Stimulated activated CD4-positive, alpha-beta T cell treated with anti-CD3 and anti-CD28 coated beads, Interleukin-15, amount 100 ng/mL, for 48 hours (primary cell): ENCODE measurements at regions not wholly inside any gene's neighbourhood (a gene's known extent, or its start where the extent isn't known, plus 50 kb on each side); places are given as distances from the start of the nearest gene placed in this dataset.

Experiments used
- DNase-seq, 2 donors: peaks; one replicate each; pipeline ENCODE4 v3.0.0-alpha.2; 2020; ENCODE audit warnings: low read depth in 2 of 2

- no peak for DNase-seq
Observed at GRCh38 chr10:93178226-93178625, 104.5 kb downstream of the CYP26A1 start.

- DNase-seq, result no peak
Observed at GRCh38 chr10:93180482-93180931, 106.8 kb downstream of the CYP26A1 start.

GRCh38 chr10:93181271-93182048 lies 107.8 kb downstream of the CYP26A1 start:
- no peak for DNase-seq

GRCh38 chr10:93182049-93182327 lies 108.3 kb downstream of the CYP26A1 start:
- no peak for DNase-seq

- no peak for DNase-seq
Observed at GRCh38 chr10:93182790-93183189, 109.1 kb downstream of the CYP26A1 start.

GRCh38 chr10:93186653-93187052 lies 113.0 kb downstream of the CYP26A1 start:
- DNase-seq, result no peak

GRCh38 chr10:93189944-93190343 lies 116.3 kb downstream of the CYP26A1 start:
- DNase-seq, result no peak

GRCh38 chr10:93190372-93190771 lies 116.7 kb downstream of the CYP26A1 start:
- DNase-seq, result no peak

- no peak for DNase-seq
Observed at GRCh38 chr10:93193906-93194305, 120.2 kb downstream of the CYP26A1 start.

GRCh38 chr10:93198401-93199131 lies 124.9 kb downstream of the CYP26A1 start:
- DNase-seq, result no peak

GRCh38 chr10:93199191-93199751 lies 125.6 kb downstream of the CYP26A1 start:
- DNase-seq, result no peak

- no peak for DNase-seq
Observed at GRCh38 chr10:93204494-93205485, 131.1 kb downstream of the CYP26A1 start.

GRCh38 chr10:93206652-93207051 lies 133.0 kb downstream of the CYP26A1 start:
- DNase-seq, result no peak

- no peak for DNase-seq
Observed at GRCh38 chr10:93208717-93209464, 135.2 kb downstream of the CYP26A1 start.

- no peak for DNase-seq
Observed at GRCh38 chr10:93211991-93212390, 138.3 kb downstream of the CYP26A1 start.

GRCh38 chr10:93215312-93215711 lies 141.6 kb downstream of the CYP26A1 start:
- DNase-seq, result no peak

- DNase-seq, result no peak
Observed at GRCh38 chr10:93216341-93216985, 142.8 kb downstream of the CYP26A1 start.

GRCh38 chr10:93218386-93218785 lies 144.7 kb downstream of the CYP26A1 start:
- DNase-seq, result no peak

- no peak for DNase-seq
Observed at GRCh38 chr10:93219347-93219746, 145.7 kb downstream of the CYP26A1 start.
